HG03097 (cell line): ENCODE measurements at regions not wholly inside any gene's neighbourhood (a gene's known extent, or its start where the extent isn't known, plus 50 kb on each side); places are given as distances from the start of the nearest gene placed in this dataset.
"Not testable (repeated sequence)": the region's sequence is repeated elsewhere in the genome, so short reads cannot be mapped to it uniquely, and the experiment has no call there.

Experiments
- ATAC-seq: cut with Tn5 transposase; IDR thresholded peaks from one replicate; pipeline ENCODE4 v1.9.1; 2021; ENCODE audit not compliant: unreplicated experiment, low FRiP score

DNA sequence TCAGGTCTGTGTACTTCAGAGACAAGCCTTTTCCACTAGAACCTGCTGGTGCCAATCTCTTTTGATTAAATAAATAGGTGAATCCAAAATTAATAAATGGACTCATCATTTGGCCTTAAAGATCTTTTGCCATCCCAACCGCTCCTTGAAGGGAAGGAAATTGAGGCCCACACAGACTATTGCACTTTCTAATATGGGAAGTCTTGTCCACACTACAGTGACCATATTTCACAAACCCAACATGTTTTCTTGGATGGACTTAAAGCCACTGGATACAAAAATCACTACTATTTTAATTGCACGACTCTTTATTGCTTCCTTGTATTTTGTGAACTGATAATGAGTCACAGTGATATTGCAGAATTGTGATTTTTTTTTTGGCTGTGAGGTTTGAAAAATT, 135.0 kb downstream of the DIRAS2 start:
- no peak for ATAC-seq

DNA sequence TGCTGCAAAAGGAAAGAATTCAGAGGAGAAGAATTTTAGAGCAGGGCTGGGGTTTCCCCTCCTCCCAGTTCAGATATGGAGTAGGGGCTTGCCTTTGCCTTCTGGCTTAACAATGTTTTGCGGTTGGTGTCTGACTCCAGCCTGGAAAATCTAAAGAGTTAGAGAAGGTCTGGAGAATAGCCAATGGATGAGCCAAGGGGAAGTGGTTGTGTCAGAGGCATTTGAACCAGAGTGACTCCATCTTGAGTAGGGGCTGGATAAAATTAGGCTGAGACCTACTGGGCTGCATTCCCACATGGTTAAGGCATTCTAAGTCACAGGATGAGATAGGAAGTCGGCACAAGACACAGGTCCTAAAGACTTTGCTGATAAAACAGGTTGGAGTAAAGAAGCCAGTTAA, 133.7 kb downstream of the DIRAS2 start:
- no peak for ATAC-seq

DNA sequence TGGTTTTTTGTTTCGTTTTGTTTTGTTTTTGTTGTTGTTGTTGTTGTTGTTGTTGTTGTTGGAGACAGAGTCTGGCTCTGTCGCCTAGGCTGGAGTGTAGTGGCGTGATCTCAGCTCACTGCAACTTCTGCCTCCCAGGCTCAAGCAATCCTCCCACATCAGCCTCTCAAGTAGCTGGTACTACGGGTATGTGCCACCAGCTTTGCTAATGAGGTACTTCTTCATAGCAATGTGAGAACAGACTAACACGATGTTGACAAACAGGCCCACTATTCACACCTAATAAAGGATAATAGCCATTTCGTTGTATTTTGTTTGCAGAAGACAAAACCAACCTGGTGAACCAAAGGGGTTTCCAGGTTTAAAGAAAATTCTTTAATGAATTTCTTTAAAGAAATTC, 130.9 kb downstream of the DIRAS2 start:
- ATAC-seq, result no peak

DNA sequence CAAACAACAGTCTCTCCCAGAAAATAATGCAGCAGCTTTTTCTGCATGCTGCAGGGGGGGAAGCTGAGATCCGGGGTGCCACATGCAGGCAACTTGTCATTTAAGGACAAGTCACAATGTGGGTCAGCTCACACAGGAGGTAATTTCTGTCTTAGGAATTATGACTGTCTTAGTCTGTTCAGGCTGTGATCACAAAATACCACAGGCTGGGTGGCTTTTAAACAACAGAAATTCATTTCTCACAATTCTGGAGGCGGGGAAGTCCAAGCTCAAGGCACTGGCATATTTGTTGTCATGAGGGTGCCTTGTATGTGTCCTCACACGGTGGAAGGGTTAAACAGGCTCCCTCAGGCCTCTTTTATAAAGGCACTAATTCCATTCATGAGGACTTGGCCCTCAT, 127.7 kb downstream of the DIRAS2 start:
- ATAC-seq, result no peak

- ATAC-seq, result no peak
Measured at GRCh38 chr9:90515510-90515909, 127.1 kb downstream of the DIRAS2 start.

GRCh38 chr9:90517103-90517502, 125.5 kb downstream of the DIRAS2 start:
- ATAC-seq, result no peak

DNA sequence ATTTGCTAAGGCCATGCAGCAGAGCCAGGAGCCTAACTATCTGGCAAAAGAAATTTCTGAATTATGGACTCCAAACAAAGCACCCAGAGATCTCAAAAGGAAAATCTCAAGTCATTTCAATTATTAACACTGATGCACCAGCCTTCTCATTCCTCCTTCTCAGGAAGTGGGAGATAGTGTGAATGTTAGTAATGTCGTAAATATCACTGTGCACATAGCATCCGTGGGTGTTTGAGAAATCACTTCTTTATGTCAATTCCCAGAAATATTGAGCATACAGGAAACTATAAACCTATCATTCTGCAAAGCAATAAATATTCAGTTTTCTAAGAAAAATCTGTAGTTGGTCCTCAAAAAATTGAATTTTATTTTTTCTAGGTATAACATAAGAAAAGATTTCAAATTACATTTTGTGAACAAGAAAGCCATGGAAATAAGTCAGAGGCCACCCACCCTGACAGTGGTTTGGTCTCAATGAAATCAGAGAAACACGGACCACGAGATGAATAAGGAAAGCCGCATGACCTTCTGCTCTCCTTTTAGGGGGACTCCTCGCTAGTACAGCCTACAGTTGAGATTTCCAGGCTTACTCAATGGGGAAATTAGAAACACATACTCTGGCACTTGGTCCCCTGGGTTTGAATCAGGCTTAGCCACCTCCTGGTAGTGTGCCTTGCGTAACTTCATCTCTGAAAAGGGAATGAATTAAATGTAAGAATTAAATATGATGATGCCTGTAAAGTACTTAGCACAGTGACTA, 120.6 kb downstream of the DIRAS2 start:
- no peak for ATAC-seq

- no peak for ATAC-seq
Measured at GRCh38 chr9:90523958-90524357, 118.7 kb downstream of the DIRAS2 start.

GRCh38 chr9:90526386-90526785, 116.2 kb downstream of the DIRAS2 start:
- ATAC-seq, result no peak

- not testable (repeated sequence) for ATAC-seq
Measured at GRCh38 chr9:90536094-90536493, 106.5 kb downstream of the DIRAS2 start.

GRCh38 chr9:90538566-90538965, 104.1 kb downstream of the DIRAS2 start:
- no peak for ATAC-seq

DNA sequence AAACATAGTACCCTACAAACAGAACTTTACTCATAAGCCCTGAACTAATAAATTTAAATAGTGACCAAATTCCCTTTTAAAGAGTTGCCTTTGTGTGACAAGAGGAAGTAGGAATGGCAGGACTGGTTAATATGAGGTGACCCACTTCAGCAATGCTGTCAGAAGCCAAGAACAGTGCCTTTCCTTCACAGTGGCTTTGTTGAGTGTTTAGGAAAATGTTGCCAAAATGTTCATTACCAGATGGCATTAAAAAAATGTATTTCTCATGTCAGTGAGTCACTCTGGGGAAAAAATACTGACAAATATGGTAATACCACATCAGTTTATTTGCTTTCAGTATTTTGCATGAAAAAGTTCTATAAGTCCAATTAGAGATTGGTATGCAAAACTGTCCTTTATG, 103.3 kb downstream of the DIRAS2 start:
- ATAC-seq, result no peak

GRCh38 chr9:90540734-90541133, 101.9 kb downstream of the DIRAS2 start:
- ATAC-seq, result no peak

GRCh38 chr9:90544488-90544887, 98.1 kb downstream of the DIRAS2 start:
- ATAC-seq, result no peak

DNA sequence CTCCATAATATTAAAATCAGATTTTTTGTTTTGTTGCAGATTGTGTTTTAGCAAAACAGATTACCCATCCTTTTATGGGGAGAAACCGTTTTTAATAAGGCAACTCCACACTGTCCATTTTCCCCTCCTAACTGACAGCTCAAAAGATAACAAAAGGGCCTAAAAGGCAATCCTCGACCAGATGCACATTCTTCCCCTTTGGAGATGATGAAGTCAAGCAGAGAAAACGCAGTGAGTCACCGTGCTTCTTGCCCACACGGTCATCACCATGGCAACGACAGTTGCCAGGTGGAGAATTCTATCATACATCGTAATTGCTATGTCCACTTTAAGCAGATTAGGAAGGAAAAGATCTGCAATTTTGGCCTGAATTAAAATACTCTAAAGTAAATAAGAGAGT, 96.4 kb downstream of the DIRAS2 start:
- ATAC-seq, result no peak

DNA sequence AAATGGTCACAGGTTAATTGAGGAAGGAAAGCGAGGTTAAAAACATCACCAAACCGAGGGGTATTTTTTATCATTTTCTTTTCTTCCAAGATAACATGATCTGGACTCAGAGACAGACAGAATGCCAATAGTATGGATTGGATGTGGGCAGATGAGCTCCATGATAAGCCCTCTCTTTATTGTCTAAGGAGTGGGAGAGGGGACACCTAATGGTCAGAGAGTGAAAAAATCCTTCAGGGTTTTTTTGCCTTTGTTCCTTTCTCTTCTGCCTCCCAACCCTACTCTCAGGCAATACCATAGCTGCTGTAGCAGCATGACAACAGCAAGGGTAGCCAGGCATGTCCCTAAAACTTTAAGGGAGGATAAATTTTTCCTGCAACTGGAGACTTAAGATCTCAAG, 94.7 kb downstream of the DIRAS2 start:
- no peak for ATAC-seq

DNA sequence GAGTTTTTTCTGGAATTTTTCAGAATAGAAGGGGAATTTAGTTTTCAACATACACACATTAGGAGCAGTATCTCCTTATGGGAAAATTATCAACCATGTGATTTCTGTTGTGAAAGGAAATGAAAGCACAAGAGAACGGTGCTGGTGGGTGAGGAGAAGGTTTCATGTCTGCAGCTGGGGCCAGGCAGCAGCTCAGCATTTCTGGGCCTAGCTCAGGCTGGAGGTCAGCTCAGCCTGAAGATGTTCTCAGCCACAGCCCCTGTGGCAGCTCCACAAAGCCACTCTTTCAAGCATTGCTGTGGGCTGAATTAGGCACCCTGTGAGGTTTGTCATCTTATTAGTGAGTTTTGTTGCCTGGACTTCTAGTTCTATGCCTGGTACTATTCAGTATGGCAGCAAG, 90.3 kb downstream of the DIRAS2 start:
- ATAC-seq, result no peak

GRCh38 chr9:90555351-90556057, 87.1 kb downstream of the DIRAS2 start:
- ATAC-seq, result no peak

GRCh38 chr9:90556897-90557675, 85.5 kb downstream of the DIRAS2 start:
- no peak for ATAC-seq

DNA sequence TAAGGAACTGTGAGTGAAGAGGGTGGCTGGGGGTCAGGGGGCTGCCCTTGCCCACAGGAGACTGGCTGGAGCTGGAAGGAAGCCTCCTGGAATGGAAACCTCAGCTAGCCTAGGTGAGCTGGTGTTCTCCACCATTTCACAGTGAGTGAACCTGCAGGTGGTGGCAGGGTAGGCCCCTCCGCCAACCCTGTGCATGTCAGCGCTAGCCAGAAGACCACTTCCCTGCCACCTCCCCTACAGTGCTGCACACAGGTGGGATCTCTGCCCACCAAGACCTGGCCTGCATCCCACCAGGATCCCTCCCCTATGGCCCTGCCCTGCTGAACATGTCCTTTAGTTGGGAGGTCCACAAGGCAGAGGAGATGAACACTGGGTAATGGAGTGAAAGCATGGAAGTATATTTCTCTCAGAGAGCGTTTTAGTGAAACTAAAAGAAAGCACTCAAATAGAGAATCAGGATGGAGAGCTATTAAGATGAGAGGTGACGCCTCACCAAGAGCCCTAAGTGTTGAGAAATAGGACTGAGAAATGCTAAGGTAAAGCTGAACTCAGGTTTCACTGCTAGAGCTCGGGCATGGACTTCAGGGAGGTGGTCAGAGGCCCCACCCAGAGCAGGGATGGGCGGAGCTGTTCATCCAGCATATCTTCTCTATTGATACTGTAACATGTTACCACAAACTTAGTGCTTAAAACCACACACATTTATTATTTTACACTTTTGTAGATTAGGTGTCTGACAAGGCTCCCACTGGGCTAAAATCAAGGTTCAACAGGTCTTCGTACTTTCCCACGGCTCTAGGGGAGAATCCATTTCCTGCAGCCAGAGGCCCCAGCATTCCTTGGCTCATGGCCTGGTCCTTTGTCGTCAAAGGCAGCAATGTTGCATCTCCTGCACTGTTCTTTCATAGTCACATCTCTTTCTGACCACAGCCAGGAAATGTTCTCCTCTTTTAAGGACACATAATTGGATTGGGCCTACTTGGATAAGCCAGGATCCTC, 83.2 kb downstream of the DIRAS2 start:
- no peak for ATAC-seq
